K562 (cell line): ENCODE measurements at regions not wholly inside any gene's neighbourhood (a gene's known extent, or its start where the extent isn't known, plus 50 kb on each side); places are given as distances from the start of the nearest gene placed in this dataset.

ENCODE experiments used
- CHD2 ChIP-seq: IDR thresholded peaks from 2 replicates; pipeline ENCODE4 v1.6.1; 2011; ENCODE audit warnings: low read depth, low read length
- FUS ChIP-seq: fragments of 200-400 bp; formaldehyde crosslinking; optimal IDR thresholded peaks from 2 replicates; pipeline ENCODE3; 2017; ENCODE audit warnings: low read depth, low read length
- GABPB2 ChIP-seq: fragments of 250-450 bp; sonication (Bioruptor Pico); conservative IDR thresholded peaks from 2 replicates; pipeline ENCODE4 v1.5.1; 2021; ENCODE audit warnings: mild to moderate bottlenecking
- GATA2 ChIP-seq: sonication (generic); formaldehyde crosslinking; IDR thresholded peaks from 2 replicates; pipeline ENCODE4 v1.4.0; 2020; ENCODE audit warnings: mild to moderate bottlenecking, missing genetic modification reagents
- HLTF ChIP-seq: fragments of 450-650 bp; IDR thresholded peaks from 2 replicates; pipeline ENCODE4 v1.6.1; 2016
- NEUROD1 ChIP-seq: fragments of 150-350 bp; IDR thresholded peaks from 2 replicates; pipeline ENCODE4 v1.6.1; 2014; ENCODE audit warnings: borderline replicate concordance, low read length, low read depth; ENCODE audit not compliant: partially characterized antibody
- OTX1 ChIP-seq: fragments of 450-650 bp; formaldehyde crosslinking; IDR thresholded peaks from 2 replicates; pipeline ENCODE4 v1.4.0; 2022; ENCODE audit warnings: mild to moderate bottlenecking
- RBM22 ChIP-seq: fragments of 200-400 bp; formaldehyde crosslinking; IDR thresholded peaks from 2 replicates; pipeline ENCODE4 v1.6.1; 2018; ENCODE audit warnings: low read length, low read depth; ENCODE audit not compliant: poor library complexity, severe bottlenecking
- THRAP3 ChIP-seq: fragments of 450-650 bp; IDR thresholded peaks from 2 replicates; pipeline ENCODE4 v1.6.1; 2016; ENCODE audit warnings: mild to moderate bottlenecking, inconsistent platforms, borderline replicate concordance
- UBTF ChIP-seq, 2 experiments: IDR thresholded peaks; 2 replicates each; pipeline ENCODE4 v1.6.1; 2012; ENCODE audit warnings: improper control_type of control experiment in 2 of 2, low read depth in 2 of 2, low read length in 2 of 2, borderline replicate concordance in 1 of 2
- USF2 ChIP-seq: sonication (generic); formaldehyde crosslinking; IDR thresholded peaks from 2 replicates; pipeline ENCODE4 v1.5.0; 2020; ENCODE audit warnings: missing genetic modification reagents
- ZBTB11 ChIP-seq, 3 experiments: fragments of 200-800 bp in 1 of 3; fragments of 250-450 bp in 1 of 3; fragments of 450-650 bp in 1 of 3; sonication (Bioruptor Pico) in 1 of 3; sonication (Bioruptor generic) in 1 of 3; formaldehyde crosslinking in 1 of 3; IDR thresholded peaks; 2 replicates each; pipeline versions ENCODE4 v1.6.1 to v1.8.0; 2016 to 2022; ENCODE audit warnings: mild to moderate bottlenecking in 2 of 3, missing genetic modification characterization in 2 of 3, missing compliant biosample characterization in 1 of 3, moderate library complexity in 1 of 3
- ZFP91 ChIP-seq: sonication (generic); formaldehyde crosslinking; IDR thresholded peaks from 2 replicates; pipeline ENCODE4 v1.8.0; 2022; ENCODE audit warnings: mild to moderate bottlenecking, missing genetic modification reagents
- ZNF124 ChIP-seq: sonication (generic); formaldehyde crosslinking; IDR thresholded peaks from 2 replicates; pipeline ENCODE4 v1.8.1; 2022; ENCODE audit warnings: missing genetic modification reagents
- ZNF41 ChIP-seq: fragments of 250-450 bp; sonication (Bioruptor Pico); conservative IDR thresholded peaks from 2 replicates; pipeline ENCODE4 v1.4.0; 2020; ENCODE audit warnings: mild to moderate bottlenecking
- ZNF589 ChIP-seq: fragments of 200-800 bp; sonication (Bioruptor generic); IDR thresholded peaks from 2 replicates; pipeline ENCODE4 v1.6.1; 2016; ENCODE audit warnings: low read depth, missing genetic modification characterization, missing compliant biosample characterization
- TF ChIP-seq, protein P1 (sequence below): fragments of 450-650 bp; conservative IDR thresholded peaks from 2 replicates; pipeline ENCODE4 v1.6.1; 2016; ENCODE audit warnings: missing genetic modification characterization, low read depth, mild to moderate bottlenecking, missing compliant biosample characterization, moderate library complexity

GRCh38 chr18:2302628-2303516 lies 268.4 kb downstream of the METTL4 start (continued):
- TF ChIP-seq UBTF (IDR thresholded peaks at IDR 0.05; ENCODE audit: borderline replicate concordance in 1 of 2, low read depth in 2 of 2, low read length in 2 of 2) (no peak), ZBTB11 (CRISPR knock-in tag; IDR thresholded peaks at IDR 0.05) (peak in 1 of 3 experiments; percentile 54; a peak in 2 of 6 replicates), FUS (no peak), ZFP91 (CRISPR knock-in tag) (peak; percentile 87), ZNF41 (CRISPR knock-in tag) (no peak), NEUROD1 (peak; percentile 29), CHD2 (no peak), RBM22 (no peak), USF2 (no peak), GABPB2 (CRISPR knock-in tag) (no peak), ZNF589 (CRISPR knock-in tag) (no peak), HLTF (no peak), GATA2 (peak; percentile 80), ZNF124 (CRISPR knock-in tag) (no peak), OTX1 (CRISPR knock-in tag) (no peak), THRAP3 (no peak)
- TF ChIP-seq, protein P1, sequence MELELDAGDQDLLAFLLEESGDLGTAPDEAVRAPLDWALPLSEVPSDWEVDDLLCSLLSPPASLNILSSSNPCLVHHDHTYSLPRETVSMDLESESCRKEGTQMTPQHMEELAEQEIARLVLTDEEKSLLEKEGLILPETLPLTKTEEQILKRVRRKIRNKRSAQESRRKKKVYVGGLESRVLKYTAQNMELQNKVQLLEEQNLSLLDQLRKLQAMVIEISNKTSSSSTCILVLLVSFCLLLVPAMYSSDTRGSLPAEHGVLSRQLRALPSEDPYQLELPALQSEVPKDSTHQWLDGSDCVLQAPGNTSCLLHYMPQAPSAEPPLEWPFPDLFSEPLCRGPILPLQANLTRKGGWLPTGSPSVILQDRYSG (tag), result peak; percentile 83
